OCI-LY7 (cell line): ENCODE measurements at regions not wholly inside any gene's neighbourhood (a gene's known extent, or its start where the extent isn't known, plus 50 kb on each side); places are given as distances from the start of the nearest gene placed in this dataset.

ENCODE experiments used
- BruUV-seq: library from RNA; stranded (reverse); fragments of 400-500 nt; replicated peaks from 2 replicates; lab custom pipeline; 2021; lab: Mats Ljungman, UMichigan
- CTCF ChIA-PET: fragments of 300-600 bp; sonication (Branson Sonifier 250); formaldehyde crosslinking; loops from one replicate; lab custom pipeline; 2022; ENCODE audit warnings: antibody characterized with exemption; ENCODE audit not compliant: unreplicated experiment; lab: Charles Lee
- POLR2A ChIA-PET: fragments of 300-600 bp; sonication (Branson Sonifier 250); formaldehyde crosslinking; loops from one replicate; lab custom pipeline; 2022; ENCODE audit warnings: antibody characterized with exemption; lab: Charles Lee
- DNase-seq: peaks from one replicate; pipeline ENCODE4 v3.0.0-alpha.2; 2015; ENCODE audit warnings: low spot score
- H2AFZ ChIP-seq: fragments of 200-600 bp; sonication (generic), shearing (Covaris generic); 2 replicates; pipeline ENCODE4 v1.6.1; 2014; ENCODE audit warnings: mild to moderate bottlenecking, antibody characterized with exemption, low read length, moderate library complexity
- H3K27ac ChIP-seq: fragments of 200-600 bp; sonication (generic); 2 replicates; pipeline ENCODE4 v1.5.1; 2014; ENCODE audit warnings: mixed run types, low read depth, mild to moderate bottlenecking, moderate library complexity, low read length, inconsistent platforms; ENCODE audit not compliant: poor library complexity, severe bottlenecking
- H3K36me3 ChIP-seq: fragments of 200-600 bp; sonication (generic); 2 replicates; pipeline ENCODE4 v1.6.1; 2014; ENCODE audit warnings: mild to moderate bottlenecking, antibody characterized with exemption, low read length, moderate library complexity, mixed read lengths; ENCODE audit not compliant: insufficient read depth
- H3K4me1 ChIP-seq: fragments of 200-600 bp; sonication (generic); 2 replicates; pipeline ENCODE4 v1.5.1; 2014; ENCODE audit warnings: mild to moderate bottlenecking, low read length; ENCODE audit not compliant: insufficient read depth, poor library complexity, severe bottlenecking
- H3K4me2 ChIP-seq: fragments of 200-600 bp; sonication (generic); 2 replicates; pipeline ENCODE4 v1.6.1; 2014; ENCODE audit warnings: mild to moderate bottlenecking, low read length
- H3K4me3 ChIP-seq: fragments of 200-600 bp; sonication (generic); 2 replicates; pipeline ENCODE4 v1.5.1; 2014; ENCODE audit warnings: mild to moderate bottlenecking, low read depth, low read length; ENCODE audit not compliant: poor library complexity, severe bottlenecking
- H3K79me2 ChIP-seq: fragments of 200-600 bp; sonication (generic); 2 replicates; pipeline ENCODE4 v1.6.1; 2016; ENCODE audit warnings: low read depth, mild to moderate bottlenecking, low read length, moderate library complexity, mixed read lengths; ENCODE audit not compliant: insufficient read depth
- H3K9me2 ChIP-seq: fragments of 200-600 bp; sonication (generic); 2 replicates; pipeline ENCODE4 v1.6.1; 2016; ENCODE audit warnings: mild to moderate bottlenecking, low read length, mixed read lengths; ENCODE audit not compliant: insufficient read depth
- H3K9me3 ChIP-seq: fragments of 200-600 bp; sonication (generic); 2 replicates; pipeline ENCODE4 v1.6.1; 2014; ENCODE audit warnings: mild to moderate bottlenecking, mixed run types, low read length, mixed read lengths
- H4K20me1 ChIP-seq: fragments of 200-600 bp; sonication (generic); 2 replicates; pipeline ENCODE4 v1.6.1; 2014; ENCODE audit warnings: mild to moderate bottlenecking, antibody characterized with exemption, low read length, moderate library complexity, mixed read lengths; ENCODE audit not compliant: insufficient read depth
- EZH2phosphoT487 ChIP-seq: fragments of 200-600 bp; sonication (generic); IDR thresholded peaks from 2 replicates; pipeline ENCODE4 v1.6.1; 2018; ENCODE audit warnings: low read depth, borderline replicate concordance, mild to moderate bottlenecking, mixed run types, antibody characterized with exemption, low read length, moderate library complexity, mixed read lengths
- intact Hi-C: fragments of 100-400 bp; cut with micrococcal nuclease; formaldehyde crosslinking; loops from one replicate; pipeline ENCODE4 v1.10.0; 2022; ENCODE audit not compliant: unreplicated experiment
- TF ChIP-seq, protein P1 (sequence below): fragments of 200-600 bp; sonication (generic); conservative IDR thresholded peaks from 2 replicates; pipeline ENCODE4 v1.5.1; 2014; ENCODE audit warnings: mild to moderate bottlenecking, antibody characterized with exemption, low read length, moderate library complexity, mixed read lengths

GRCh38 chr18:59801576-59801975 lies 98.2 kb upstream of the PMAIP1 start:
- no peaks in the 10 kb centered on the region for H3K9me3 ChIP-seq
- no peak for TF ChIP-seq EZH2phosphoT487
- TF ChIP-seq, protein P1, sequence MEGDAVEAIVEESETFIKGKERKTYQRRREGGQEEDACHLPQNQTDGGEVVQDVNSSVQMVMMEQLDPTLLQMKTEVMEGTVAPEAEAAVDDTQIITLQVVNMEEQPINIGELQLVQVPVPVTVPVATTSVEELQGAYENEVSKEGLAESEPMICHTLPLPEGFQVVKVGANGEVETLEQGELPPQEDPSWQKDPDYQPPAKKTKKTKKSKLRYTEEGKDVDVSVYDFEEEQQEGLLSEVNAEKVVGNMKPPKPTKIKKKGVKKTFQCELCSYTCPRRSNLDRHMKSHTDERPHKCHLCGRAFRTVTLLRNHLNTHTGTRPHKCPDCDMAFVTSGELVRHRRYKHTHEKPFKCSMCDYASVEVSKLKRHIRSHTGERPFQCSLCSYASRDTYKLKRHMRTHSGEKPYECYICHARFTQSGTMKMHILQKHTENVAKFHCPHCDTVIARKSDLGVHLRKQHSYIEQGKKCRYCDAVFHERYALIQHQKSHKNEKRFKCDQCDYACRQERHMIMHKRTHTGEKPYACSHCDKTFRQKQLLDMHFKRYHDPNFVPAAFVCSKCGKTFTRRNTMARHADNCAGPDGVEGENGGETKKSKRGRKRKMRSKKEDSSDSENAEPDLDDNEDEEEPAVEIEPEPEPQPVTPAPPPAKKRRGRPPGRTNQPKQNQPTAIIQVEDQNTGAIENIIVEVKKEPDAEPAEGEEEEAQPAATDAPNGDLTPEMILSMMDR, result no peak
- H2AFZ ChIP-seq, result no peak overlapping the region
- no peak overlapping the region for H3K4me3 ChIP-seq
- no peak overlapping the region for H3K4me2 ChIP-seq
- intact Hi-C loops, result no loop called here
- H4K20me1 ChIP-seq, result no peaks in the 10 kb centered on the region
- CTCF ChIA-PET, result no interaction called here
- BruUV-seq, result no TSS peak
- no peaks in the 10 kb centered on the region for H3K9me2 ChIP-seq
- H3K79me2 ChIP-seq, result no peaks in the 10 kb centered on the region
- H3K36me3 ChIP-seq, result no peaks in the 10 kb centered on the region
- no peak overlapping the region for H3K27ac ChIP-seq
- DNase-seq, result no peak
- no peaks in the 10 kb centered on the region for H3K4me1 ChIP-seq
- POLR2A ChIA-PET, result no interaction called here

DNA sequence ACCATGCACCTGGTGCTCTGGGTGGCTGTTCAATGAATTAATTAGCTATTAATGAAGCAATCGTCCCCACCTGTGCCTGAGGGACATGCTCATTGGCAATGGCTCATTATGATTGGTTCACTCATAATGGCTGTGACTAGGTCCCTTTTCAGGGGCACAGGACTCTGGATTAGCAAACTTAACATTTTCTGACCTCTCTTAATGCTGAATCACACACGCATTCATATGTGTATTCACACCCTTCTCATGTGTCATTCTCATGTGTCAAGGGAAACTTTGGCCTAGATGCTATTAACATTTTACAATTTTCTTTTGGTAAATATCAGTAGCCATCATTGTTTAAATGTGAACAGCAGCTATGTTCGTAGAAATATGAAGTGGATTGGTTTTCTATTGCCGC lies 98.9 kb upstream of the PMAIP1 start:
- Histone ChIP-seq H3K9me2 (no peaks in the 10 kb centered on the region), H3K4me3 (no peak overlapping the region), H3K9me3 (no peaks in the 10 kb centered on the region), H3K36me3 (no peaks in the 10 kb centered on the region), H3K27ac (no peak overlapping the region), H2AFZ (no peak overlapping the region), H3K4me1 (no peaks in the 10 kb centered on the region), H4K20me1 (no peaks in the 10 kb centered on the region), H3K79me2 (no peaks in the 10 kb centered on the region), H3K4me2 (no peak overlapping the region)
- BruUV-seq, result no TSS peak
- ChIA-PET CTCF (no interaction called here), POLR2A (no interaction called here)
- intact Hi-C loops, result no loop called here
- DNase-seq, result no peak
- TF ChIP-seq, protein P1, result no peak
- TF ChIP-seq EZH2phosphoT487, result no peak

DNA sequence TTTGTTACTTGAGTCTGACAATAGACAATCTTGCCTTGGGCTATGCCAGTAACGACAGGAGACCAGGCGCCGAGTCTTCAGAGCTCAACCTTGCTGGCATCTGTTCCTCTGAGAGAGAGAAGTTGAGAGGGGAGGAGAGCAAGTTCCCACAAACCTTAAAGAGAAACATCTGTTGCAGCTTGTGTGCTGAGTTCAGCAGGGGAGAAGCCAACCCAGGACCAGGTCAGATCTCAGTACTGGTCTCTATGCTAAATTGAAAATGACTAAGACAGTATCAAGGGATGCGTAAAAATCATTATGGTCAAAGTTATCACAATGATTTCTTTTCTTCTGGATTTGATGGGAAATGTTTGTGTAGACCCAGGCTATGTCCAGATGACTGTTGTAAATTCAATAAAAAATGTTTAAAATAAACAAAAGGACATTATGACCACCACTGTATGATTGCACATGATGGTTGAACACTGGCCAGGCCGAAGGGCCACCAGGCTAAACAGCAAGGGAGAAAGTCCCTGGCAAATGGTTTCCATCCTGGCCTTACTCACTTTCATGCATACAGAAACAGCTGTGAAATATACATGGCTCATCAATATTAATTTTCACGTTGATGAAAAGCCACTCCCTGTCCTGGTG lies 100.3 kb upstream of the PMAIP1 start:
- intact Hi-C loops, result no loop called here
- no peak overlapping the region for H2AFZ ChIP-seq
- no peak overlapping the region for H3K4me3 ChIP-seq
- ChIA-PET CTCF (no interaction called here), POLR2A (no interaction called here)
- no peak overlapping the region for H3K4me2 ChIP-seq
- no peaks in the 10 kb centered on the region for H3K79me2 ChIP-seq
- H3K27ac ChIP-seq, result no peak overlapping the region
- no peaks in the 10 kb centered on the region for H3K9me3 ChIP-seq
- no peak for DNase-seq
- no peaks in the 10 kb centered on the region for H4K20me1 ChIP-seq
- H3K4me1 ChIP-seq, result no peaks in the 10 kb centered on the region
- no peaks in the 10 kb centered on the region for H3K36me3 ChIP-seq
- TF ChIP-seq, protein P1, result no peak
- TF ChIP-seq EZH2phosphoT487, result no peak
- H3K9me2 ChIP-seq, result no peaks in the 10 kb centered on the region
- no TSS peak for BruUV-seq
